ENCODE measurements at regions not wholly inside any gene's neighbourhood (a gene's known extent, or its start where the extent isn't known, plus 50 kb on each side); places are given as distances from the start of the nearest gene placed in this dataset.
A peak's percentile ranks its signal among the peaks of the same experiment; 100 is the strongest.

DNA sequence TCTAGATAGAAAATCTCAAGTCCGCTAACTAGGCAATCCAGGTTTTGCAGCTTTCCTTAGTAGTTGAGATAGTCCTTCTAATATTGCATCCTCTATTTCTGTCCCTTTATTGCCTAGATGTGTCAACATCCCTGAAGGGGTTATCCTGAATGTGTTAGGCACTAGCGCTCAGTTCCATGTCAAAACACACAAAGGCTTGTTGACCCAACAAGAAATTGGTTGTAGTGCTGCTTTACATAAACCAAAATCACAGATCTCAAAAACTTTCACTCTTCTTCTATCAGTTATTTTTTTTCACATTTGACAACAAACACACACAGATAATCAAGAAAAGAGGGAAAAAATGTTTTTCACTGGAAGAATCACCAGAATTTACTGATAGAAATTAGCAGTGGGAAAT is 51.4 kb upstream of the SOX2 start:
- in situ Hi-C loops (cut with MboI; ENCODE audit: low pct_unique_long_range_greater_than_20kb, low sequenced_read_pairs), result no loop called here
- no peak for DNase-seq

DNA sequence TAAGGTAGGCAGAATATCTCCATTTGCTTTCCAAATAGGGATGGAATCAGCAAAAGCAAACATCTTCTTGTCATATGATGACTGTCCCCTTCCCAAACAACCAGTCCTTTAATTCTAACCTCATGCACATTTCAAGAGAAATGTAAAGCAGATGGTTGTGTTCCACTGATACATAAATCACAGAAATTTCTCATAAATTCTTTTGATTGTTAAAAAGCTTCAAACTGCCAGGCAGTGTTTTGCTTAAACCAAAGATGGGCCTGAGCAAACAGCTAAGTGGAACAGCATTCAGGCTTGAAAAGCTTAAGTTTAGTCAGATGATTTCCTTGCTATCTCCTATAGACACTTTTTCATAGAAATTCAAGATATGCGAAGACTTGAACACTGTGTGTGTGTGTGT is 74.3 kb upstream of the SOX2 start:
- no peak for DNase-seq
- in situ Hi-C loops (cut with MboI; ENCODE audit: low pct_unique_long_range_greater_than_20kb, low sequenced_read_pairs), result no loop called here

DNA sequence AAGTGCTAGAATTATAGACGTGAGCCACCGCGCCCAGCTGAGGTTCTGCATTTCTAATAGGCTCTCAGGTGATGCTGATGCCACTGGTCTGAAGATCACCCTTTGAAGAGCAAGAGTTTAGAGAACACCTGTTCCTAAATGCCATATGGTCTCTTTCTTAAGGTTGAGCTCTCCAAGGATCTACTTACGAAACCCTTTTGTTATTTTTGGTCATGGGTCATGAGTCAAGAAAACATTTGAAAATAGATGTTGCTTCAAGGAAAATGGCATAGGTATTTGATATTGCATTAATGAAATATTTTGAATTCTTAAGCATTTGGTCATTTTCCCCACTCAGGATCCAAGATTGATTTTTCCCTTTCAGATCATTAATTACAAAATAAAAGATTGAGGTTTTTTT is 74.7 kb upstream of the SOX2 start:
- in situ Hi-C loops (cut with MboI; ENCODE audit: low pct_unique_long_range_greater_than_20kb, low sequenced_read_pairs), result no loop called here

GRCh38 chr3:181635141-181635540 is 76.6 kb upstream of the SOX2 start:
- no peak for DNase-seq
- in situ Hi-C loops (cut with MboI; ENCODE audit: low pct_unique_long_range_greater_than_20kb, low sequenced_read_pairs), result no loop called here

More for the DNA sequence above, 74.7 kb upstream of the SOX2 start:
- DNase-seq, result no peak

DNA sequence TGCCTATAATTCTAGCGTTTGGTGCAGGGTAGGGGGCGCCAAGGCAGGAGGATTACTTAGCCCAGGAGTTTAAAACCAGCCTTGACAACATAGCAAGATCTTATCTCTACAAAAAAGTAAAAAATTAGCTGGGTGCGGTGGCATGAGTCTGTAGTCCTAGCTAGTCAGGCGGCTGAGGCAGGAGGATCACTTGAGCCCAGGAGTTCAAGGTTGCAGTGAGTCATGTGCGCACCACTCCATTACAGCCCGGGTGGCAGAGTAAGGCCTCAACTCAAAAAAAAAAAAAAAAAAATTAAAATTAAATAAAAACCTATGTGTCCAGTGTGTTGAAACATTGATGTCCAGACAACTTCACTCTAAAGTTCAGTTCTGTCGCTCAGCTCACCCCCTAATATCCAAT is 78.2 kb upstream of the SOX2 start:
- in situ Hi-C loops (cut with MboI; ENCODE audit: low pct_unique_long_range_greater_than_20kb, low sequenced_read_pairs), result no loop called here
- DNase-seq, result no peak

DNA sequence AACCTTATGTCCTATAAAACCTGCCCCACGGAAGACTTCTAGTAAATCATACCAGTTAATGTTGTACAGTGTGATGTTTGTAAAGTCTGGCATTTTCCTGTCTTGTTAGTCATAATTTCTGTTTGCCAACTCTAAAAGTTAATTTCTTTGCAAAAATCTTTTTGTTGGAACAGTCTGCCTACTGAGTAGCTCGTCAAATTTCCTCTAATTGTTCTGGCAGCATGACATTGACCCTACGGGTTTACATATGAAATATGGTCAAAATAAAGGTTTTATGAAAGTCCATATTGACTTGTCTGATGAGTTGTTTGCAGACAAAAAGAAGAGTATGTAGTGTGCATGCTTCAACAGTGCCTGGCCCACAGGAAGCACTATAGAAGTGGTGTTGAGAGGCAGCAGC is 79.8 kb upstream of the SOX2 start:
- in situ Hi-C loops (cut with MboI; ENCODE audit: low pct_unique_long_range_greater_than_20kb, low sequenced_read_pairs), result no loop called here
- no peak for DNase-seq

DNA sequence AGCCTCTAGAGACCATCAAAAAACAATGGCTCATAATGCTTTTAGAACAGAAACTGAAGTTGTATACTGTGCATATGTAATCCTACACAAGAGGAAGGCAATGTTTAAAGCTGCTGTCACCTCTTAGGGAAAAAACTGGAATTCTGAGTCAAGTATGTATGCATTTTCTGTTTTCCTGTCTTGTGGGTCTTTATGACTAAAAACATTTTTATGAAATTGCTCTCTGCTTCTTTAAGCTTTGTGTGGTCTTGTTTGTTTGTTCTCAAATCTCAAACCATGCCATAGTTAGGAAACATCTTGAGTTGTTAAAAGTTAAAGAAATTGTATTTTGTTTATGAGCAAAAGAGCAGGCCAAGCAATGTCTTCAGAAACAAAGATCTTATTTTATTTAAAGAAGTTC is 80.9 kb upstream of the SOX2 start:
- in situ Hi-C loops (cut with MboI; ENCODE audit: low pct_unique_long_range_greater_than_20kb, low sequenced_read_pairs), result no loop called here
- DNase-seq, result no peak

- DNase-seq, result no peak
Observed at GRCh38 chr3:181629711-181630110, 82.0 kb upstream of the SOX2 start.

GRCh38 chr3:181629029-181629428 is 82.7 kb upstream of the SOX2 start:
- DNase-seq, result no peak
- in situ Hi-C loops (cut with MboI; ENCODE audit: low pct_unique_long_range_greater_than_20kb, low sequenced_read_pairs), result no loop called here

More at GRCh38 chr3:181629711-181630110, 82.0 kb upstream of the SOX2 start:
- in situ Hi-C loops (cut with MboI; ENCODE audit: low pct_unique_long_range_greater_than_20kb, low sequenced_read_pairs), result no loop called here

DNA sequence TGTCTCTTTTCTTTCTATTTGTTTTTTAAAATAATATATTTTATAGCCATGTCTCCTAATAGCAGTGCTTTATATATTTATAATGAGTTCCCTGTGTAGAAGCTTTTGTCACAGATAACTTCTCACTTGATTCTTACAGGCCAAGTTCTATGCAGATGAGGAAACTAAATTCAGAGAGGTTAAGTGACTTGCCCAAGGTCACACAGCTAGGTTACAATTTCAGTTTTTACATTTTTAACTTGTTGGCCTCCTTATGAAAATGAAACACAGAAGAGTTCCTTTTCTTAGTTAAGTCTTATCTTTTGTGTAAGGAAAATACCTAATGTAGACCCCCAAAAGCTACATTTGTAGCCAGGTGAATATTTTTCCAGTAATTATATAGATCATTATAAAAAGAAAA is 83.3 kb upstream of the SOX2 start:
- DNase-seq, result no peak
- in situ Hi-C loops (cut with MboI; ENCODE audit: low pct_unique_long_range_greater_than_20kb, low sequenced_read_pairs), result no loop called here

GRCh38 chr3:181626036-181626435 is 85.7 kb upstream of the SOX2 start:
- no peak for DNase-seq
- in situ Hi-C loops (cut with MboI; ENCODE audit: low pct_unique_long_range_greater_than_20kb, low sequenced_read_pairs), result no loop called here

- in situ Hi-C loops (cut with MboI; ENCODE audit: low pct_unique_long_range_greater_than_20kb, low sequenced_read_pairs), result no loop called here
- DNase-seq, result peak; percentile 59
Observed at GRCh38 chr3:181623924-181624694, 87.6 kb upstream of the SOX2 start.

- in situ Hi-C loops (cut with MboI; ENCODE audit: low pct_unique_long_range_greater_than_20kb, low sequenced_read_pairs), result no loop called here
- no peak for DNase-seq
Observed at GRCh38 chr3:181622365-181622764, 89.4 kb upstream of the SOX2 start.

- DNase-seq, result no peak
- in situ Hi-C loops (cut with MboI; ENCODE audit: low pct_unique_long_range_greater_than_20kb, low sequenced_read_pairs), result no loop called here
Observed at GRCh38 chr3:181619897-181620296, 91.8 kb upstream of the SOX2 start.

DNA sequence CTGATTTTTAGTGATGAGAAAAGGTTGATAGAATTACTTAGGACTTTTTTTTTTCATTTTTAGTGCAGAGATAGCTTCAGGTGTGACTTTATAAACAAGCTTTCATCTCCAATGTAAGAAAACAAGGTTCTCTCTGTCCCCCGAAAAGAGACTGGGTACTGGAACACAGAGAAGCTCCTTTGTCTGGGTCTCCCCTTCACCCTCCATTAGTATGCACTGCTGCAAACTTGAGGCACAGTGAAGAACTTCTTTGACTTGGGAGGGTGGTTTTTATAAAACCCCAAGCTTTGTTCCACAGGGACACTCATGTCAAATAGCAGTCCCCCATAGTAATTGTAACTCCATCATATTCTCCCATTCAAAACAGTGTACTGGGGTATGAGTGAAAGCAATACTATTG is 93.5 kb upstream of the SOX2 start:
- in situ Hi-C loops (cut with MboI; ENCODE audit: low pct_unique_long_range_greater_than_20kb, low sequenced_read_pairs), result no loop called here
- DNase-seq, result no peak

DNA sequence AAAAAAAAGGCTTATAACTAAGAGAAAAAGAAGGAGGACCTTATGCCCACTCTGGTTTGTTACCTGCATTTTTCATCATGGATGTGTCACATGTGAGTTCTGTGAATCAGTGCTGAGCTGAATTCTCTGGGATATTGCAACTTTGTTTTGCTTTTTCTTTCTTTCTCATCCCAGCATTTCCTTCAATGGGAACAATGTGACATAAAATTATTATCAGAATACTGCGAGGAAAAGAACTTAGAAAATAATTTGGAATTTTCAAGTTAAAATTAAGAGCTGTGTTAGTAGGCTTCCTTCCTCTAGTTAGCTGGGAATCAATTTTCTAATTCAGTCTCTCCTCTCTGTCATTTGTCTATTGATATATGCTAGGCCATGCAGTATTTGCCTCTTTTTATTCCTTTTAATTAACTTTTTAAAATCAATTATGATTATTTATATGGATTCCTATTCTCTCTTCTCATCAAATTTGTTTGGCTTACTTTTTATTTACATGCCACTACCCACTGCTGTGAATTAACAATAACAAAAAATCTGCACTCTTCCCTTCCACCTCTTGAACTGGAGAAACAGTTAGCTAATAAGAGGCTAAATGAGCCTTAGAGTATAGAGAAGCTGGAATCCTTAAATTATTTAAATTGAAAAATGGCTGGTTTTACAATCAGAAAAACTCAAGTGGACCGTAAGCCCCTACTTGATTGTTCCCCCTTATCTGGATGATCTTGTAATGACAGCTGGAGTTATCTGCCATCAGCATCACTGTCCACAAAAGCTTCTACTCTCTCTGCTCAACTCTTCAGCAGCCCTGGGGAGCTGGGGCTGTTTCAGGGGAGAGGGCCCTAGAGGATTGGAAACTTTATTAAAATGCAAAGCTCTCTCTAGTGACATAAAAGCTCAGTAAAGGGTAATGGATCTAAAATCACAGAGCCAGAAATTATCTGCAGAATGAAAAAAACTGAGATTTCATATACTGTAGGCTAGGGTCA is 95.3 kb upstream of the SOX2 start:
- no peak for DNase-seq
- in situ Hi-C loops (cut with MboI; ENCODE audit: low pct_unique_long_range_greater_than_20kb, low sequenced_read_pairs), result no loop called here

DNA sequence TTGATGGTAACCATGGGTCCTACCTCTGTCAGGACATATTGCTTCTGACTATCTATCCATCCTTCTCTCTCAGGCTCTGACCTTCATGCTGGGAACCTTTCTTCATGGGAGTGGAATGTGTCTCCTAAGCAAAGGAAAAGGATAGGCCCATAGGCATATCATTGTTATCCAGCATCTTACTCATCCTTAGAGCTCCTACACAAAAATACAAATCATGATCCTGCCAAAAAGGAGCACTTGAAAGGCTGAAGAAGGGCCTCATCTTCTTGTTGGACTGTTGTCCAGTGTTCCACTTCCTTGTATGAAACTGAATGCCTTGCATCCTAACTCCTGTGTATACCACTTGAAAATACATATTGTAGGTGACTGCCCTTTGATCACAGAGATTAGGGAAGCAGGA is 96.1 kb upstream of the SOX2 start:
- in situ Hi-C loops (cut with MboI; ENCODE audit: low pct_unique_long_range_greater_than_20kb, low sequenced_read_pairs), result no loop called here
- no peak for DNase-seq

DNA sequence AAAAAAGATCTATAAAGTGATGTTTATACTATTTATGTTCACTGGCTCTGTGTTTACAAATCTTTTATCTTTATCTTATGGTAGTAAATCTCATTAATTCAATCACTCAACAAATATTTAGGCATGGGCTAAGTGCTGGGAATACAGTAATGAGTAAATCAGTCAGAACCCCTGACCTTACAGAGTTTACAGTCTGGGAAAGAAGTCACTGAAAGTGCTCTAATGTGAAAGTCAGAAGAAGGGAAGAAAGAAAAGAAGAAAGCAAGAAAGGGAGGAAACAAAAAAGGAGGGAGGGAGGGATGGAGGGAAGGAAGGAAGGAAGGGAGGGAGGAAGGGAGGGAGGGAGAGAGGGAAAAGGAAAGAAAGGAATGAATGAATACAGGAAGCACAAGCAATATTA is 96.8 kb upstream of the SOX2 start:
- in situ Hi-C loops (cut with MboI; ENCODE audit: low pct_unique_long_range_greater_than_20kb, low sequenced_read_pairs), result no loop called here
- DNase-seq, result no peak

- in situ Hi-C loops (cut with MboI; ENCODE audit: low pct_unique_long_range_greater_than_20kb, low sequenced_read_pairs), result no loop called here
- no peak for DNase-seq
Observed at GRCh38 chr3:181613813-181614212, 97.9 kb upstream of the SOX2 start.

GRCh38 chr3:181613191-181613590 is 98.5 kb upstream of the SOX2 start:
- DNase-seq, result no peak
- in situ Hi-C loops (cut with MboI; ENCODE audit: low pct_unique_long_range_greater_than_20kb, low sequenced_read_pairs), result no loop called here

DNA sequence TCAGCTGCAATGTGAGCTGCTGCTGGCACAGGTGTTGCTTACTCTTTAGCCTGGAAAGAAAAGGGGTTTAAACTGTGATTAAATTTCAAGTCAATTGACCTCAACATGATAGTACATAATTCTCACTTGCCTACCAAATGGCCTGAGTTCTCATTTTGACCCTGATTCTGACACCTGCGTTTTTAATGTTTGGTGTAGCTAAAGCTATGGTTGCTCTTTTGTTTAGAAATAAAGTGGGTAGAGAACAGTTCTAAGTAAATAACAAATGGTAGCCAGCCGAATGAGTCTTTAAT is 100.8 kb upstream of the SOX2 start:
- in situ Hi-C loops (cut with MboI; ENCODE audit: low pct_unique_long_range_greater_than_20kb, low sequenced_read_pairs), result no loop called here
- DNase-seq, result no peak

Measured in KBM-7 (cell line).